WI38 (cell line): ENCODE measurements at regions not wholly inside any gene's neighbourhood (a gene's known extent, or its start where the extent isn't known, plus 50 kb on each side); places are given as distances from the start of the nearest gene placed in this dataset.

Experiments
- H3K4me3 ChIP-seq: 2 replicates; pipeline ENCODE4 v1.5.1; 2011; ENCODE audit warnings: low read depth, mild to moderate bottlenecking, control low read depth, low read length
- CTCF ChIP-seq: IDR thresholded peaks from 2 replicates; pipeline ENCODE4 v1.5.1; 2012; ENCODE audit warnings: low read depth, mild to moderate bottlenecking, control low read depth, low read length

- H3K4me3 ChIP-seq, result no peak overlapping the region
- no peak for TF ChIP-seq CTCF
These were observed 319.1 kb upstream of the SYNCRIP start for GRCh38 chr6:85961746-85962145.

GRCh38 chr6:85961125-85961524, 318.4 kb upstream of the SYNCRIP start:
- TF ChIP-seq CTCF, result no peak
- no peak overlapping the region for H3K4me3 ChIP-seq

GRCh38 chr6:85948481-85948880, 305.8 kb upstream of the SYNCRIP start:
- no peak for TF ChIP-seq CTCF
- H3K4me3 ChIP-seq, result no peak overlapping the region

- H3K4me3 ChIP-seq, result no peak overlapping the region
- TF ChIP-seq CTCF, result no peak
These were observed 302.9 kb upstream of the SYNCRIP start for GRCh38 chr6:85945459-85946185.

- no peak for TF ChIP-seq CTCF
- H3K4me3 ChIP-seq, result no peak overlapping the region
These were observed 302.1 kb upstream of the SYNCRIP start for GRCh38 chr6:85944776-85945175.

- H3K4me3 ChIP-seq, result no peak overlapping the region
- TF ChIP-seq CTCF, result no peak
These were observed 300.2 kb upstream of the SYNCRIP start for GRCh38 chr6:85942844-85943243.

GRCh38 chr6:85936916-85937315, 294.2 kb upstream of the SYNCRIP start:
- H3K4me3 ChIP-seq, result no peak overlapping the region
- no peak for TF ChIP-seq CTCF
